Astrocyte (in vitro differentiated cells and primary cell): ENCODE measurements at regions not wholly inside any gene's neighbourhood (a gene's known extent, or its start where the extent isn't known, plus 50 kb on each side); places are given as distances from the start of the nearest gene placed in this dataset.

ENCODE experiments used
- DNase-seq: peaks from one replicate; pipeline ENCODE4 v3.0.0-alpha.2; 2010; ENCODE audit warnings: low read depth
- FAIRE-seq: peaks from 2 replicates; lab custom pipeline; 2011; peaks lifted over from hg19 to GRCh38; lab: Jason Lieb, UNC
- H2AFZ ChIP-seq: 2 replicates; pipeline ENCODE4 v1.6.0; 2012; ENCODE audit warnings: low read depth, low read length, inconsistent platforms
- H3K27ac ChIP-seq: 2 replicates; pipeline ENCODE4 v1.5.1; 2011; ENCODE audit warnings: low read depth, low read length, inconsistent platforms
- H3K27me3 ChIP-seq: 2 replicates; pipeline ENCODE4 v1.6.0; 2011; ENCODE audit warnings: low read length, inconsistent platforms; ENCODE audit not compliant: insufficient read depth
- H3K36me3 ChIP-seq: 2 replicates; pipeline ENCODE4 v1.5.1; 2011; ENCODE audit warnings: low read length, inconsistent platforms; ENCODE audit not compliant: insufficient read depth
- H3K4me1 ChIP-seq: 2 replicates; pipeline ENCODE4 v1.5.1; 2011; ENCODE audit warnings: low read length, inconsistent platforms; ENCODE audit not compliant: insufficient read depth
- H3K4me2 ChIP-seq: 2 replicates; pipeline ENCODE4 v1.6.0; 2012; ENCODE audit warnings: low read length, inconsistent platforms
- H3K4me3 ChIP-seq: 2 replicates; pipeline ENCODE4 v1.5.1; 2011; ENCODE audit warnings: low read depth, mild to moderate bottlenecking, low read length, inconsistent platforms; ENCODE audit not compliant: insufficient read depth
- H3K79me2 ChIP-seq: 2 replicates; pipeline ENCODE4 v1.6.0; 2012; ENCODE audit warnings: mild to moderate bottlenecking, low read length, inconsistent platforms; ENCODE audit not compliant: insufficient read depth
- H3K9ac ChIP-seq: 2 replicates; pipeline ENCODE4 v1.6.0; 2012; ENCODE audit warnings: mild to moderate bottlenecking, low read length, inconsistent platforms
- H3K9me3 ChIP-seq: 2 replicates; pipeline ENCODE4 v1.5.1; 2012; ENCODE audit warnings: low read depth, mild to moderate bottlenecking, low read length, inconsistent platforms; ENCODE audit not compliant: insufficient read depth
- H4K20me1 ChIP-seq: 2 replicates; pipeline ENCODE4 v1.6.0; 2012; ENCODE audit warnings: low read length, inconsistent platforms; ENCODE audit not compliant: insufficient read depth
- H3K27ac Mint-ChIP-seq: one replicate; pipeline ENCODE4 v1.8.0; 2021; ENCODE audit warnings: mild to moderate bottlenecking, mixed read lengths; ENCODE audit not compliant: unreplicated experiment
- H3K27me3 Mint-ChIP-seq: one replicate; pipeline ENCODE4 v1.8.0; 2021; ENCODE audit warnings: low read depth, mixed read lengths; ENCODE audit not compliant: unreplicated experiment
- H3K36me3 Mint-ChIP-seq: one replicate; pipeline ENCODE4 v1.8.0; 2021; ENCODE audit warnings: low read depth, mixed read lengths; ENCODE audit not compliant: unreplicated experiment
- H3K4me1 Mint-ChIP-seq: one replicate; pipeline ENCODE4 v1.8.0; 2021; ENCODE audit warnings: low read depth, mixed read lengths; ENCODE audit not compliant: unreplicated experiment
- H3K4me3 Mint-ChIP-seq: one replicate; pipeline ENCODE4 v1.8.0; 2021; ENCODE audit warnings: mild to moderate bottlenecking, moderate library complexity, mixed read lengths; ENCODE audit not compliant: unreplicated experiment
- H3K9me3 Mint-ChIP-seq: one replicate; pipeline ENCODE4 v1.8.0; 2021; ENCODE audit warnings: mild to moderate bottlenecking, mixed read lengths; ENCODE audit not compliant: unreplicated experiment
- CTCF ChIP-seq: IDR thresholded peaks from 2 replicates; pipeline ENCODE4 v1.5.1; 2011; ENCODE audit warnings: low read depth, mild to moderate bottlenecking, inconsistent platforms, low read length, moderate library complexity; ENCODE audit not compliant: insufficient read depth
- EZH2 ChIP-seq: IDR thresholded peaks from 2 replicates; pipeline ENCODE4 v1.6.1; 2012; ENCODE audit warnings: mild to moderate bottlenecking, low read length, inconsistent platforms; ENCODE audit not compliant: insufficient read depth

GRCh38 chr20:19048995-19049501 is 163.4 kb upstream of the SLC24A3 start:
- no peaks in the 10 kb centered on the region for H3K36me3 Mint-ChIP-seq
- Histone ChIP-seq H3K9me3 (peaks cover 5% of the 10 kb centered on the region), H4K20me1 (no peaks in the 10 kb centered on the region), H3K9ac (no peak overlapping the region), H3K27ac (no peak overlapping the region), H3K4me2 (no peak overlapping the region), H2AFZ (no peak overlapping the region), H3K27me3 (no peaks in the 10 kb centered on the region), H3K79me2 (no peaks in the 10 kb centered on the region), H3K4me1 (no peaks in the 10 kb centered on the region), H3K36me3 (no peaks in the 10 kb centered on the region), H3K4me3 (no peak overlapping the region)
- DNase-seq (no peak), FAIRE-seq (no peak)
- no peak for TF ChIP-seq EZH2
- no peak for TF ChIP-seq CTCF
- H3K4me3 Mint-ChIP-seq: no peak overlapping the region
- no peak overlapping the region for H3K27ac Mint-ChIP-seq
- H3K27me3 Mint-ChIP-seq: peaks cover 3% of the 10 kb centered on the region
- no peaks in the 10 kb centered on the region for H3K9me3 Mint-ChIP-seq
- no peaks in the 10 kb centered on the region for H3K4me1 Mint-ChIP-seq

DNA sequence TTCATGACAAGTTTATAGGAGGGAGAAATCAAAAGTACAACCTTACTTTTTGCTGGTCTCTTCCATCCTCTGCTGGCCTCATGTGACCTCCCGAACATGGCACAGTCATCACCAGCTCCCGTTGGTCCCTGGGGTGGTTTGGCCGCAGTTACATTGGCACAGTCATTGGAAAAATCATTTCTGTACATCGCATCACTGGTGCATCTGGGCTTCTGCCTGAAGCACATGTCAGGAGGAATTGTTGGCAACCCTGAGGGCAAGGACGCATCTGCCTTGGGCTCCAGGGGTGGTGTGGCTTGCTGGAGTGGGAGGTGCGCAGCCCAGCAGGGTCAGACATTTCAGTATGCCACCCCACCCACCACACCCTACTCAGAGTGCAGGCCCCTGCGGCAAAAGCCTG is 162.9 kb upstream of the SLC24A3 start:
- H3K4me1 Mint-ChIP-seq: no peaks in the 10 kb centered on the region
- H3K27me3 Mint-ChIP-seq: peaks cover 3% of the 10 kb centered on the region
- no peaks in the 10 kb centered on the region for H3K9me3 Mint-ChIP-seq

More for the DNA sequence above, 162.9 kb upstream of the SLC24A3 start:
- Histone ChIP-seq H3K4me2 (no peak overlapping the region), H3K79me2 (no peaks in the 10 kb centered on the region), H2AFZ (no peak overlapping the region), H3K36me3 (no peaks in the 10 kb centered on the region), H3K27ac (no peak overlapping the region), H3K9ac (no peak overlapping the region), H3K9me3 (peaks cover 5% of the 10 kb centered on the region), H3K27me3 (no peaks in the 10 kb centered on the region), H3K4me3 (no peak overlapping the region), H3K4me1 (no peaks in the 10 kb centered on the region), H4K20me1 (no peaks in the 10 kb centered on the region)
- no peak overlapping the region for H3K27ac Mint-ChIP-seq
- DNase-seq (no peak), FAIRE-seq (no peak)
- no peak overlapping the region for H3K4me3 Mint-ChIP-seq
- no peak for TF ChIP-seq EZH2
- no peak for TF ChIP-seq CTCF
- H3K36me3 Mint-ChIP-seq: no peaks in the 10 kb centered on the region
